OCI-LY1 (cell line): ENCODE measurements at regions not wholly inside any gene's neighbourhood (a gene's known extent, or its start where the extent isn't known, plus 50 kb on each side); places are given as distances from the start of the nearest gene placed in this dataset.

Source experiments
- H2AFZ ChIP-seq: fragments of 200-600 bp; sonication (generic), shearing (Covaris generic); 2 replicates; pipeline ENCODE4 v1.6.0; 2014; ENCODE audit warnings: antibody characterized with exemption, mild to moderate bottlenecking, low read length
- H3F3A ChIP-seq: fragments of 200-600 bp; sonication (generic), shearing (Covaris generic); 2 replicates; pipeline ENCODE4 v1.6.0; 2014; ENCODE audit warnings: mild to moderate bottlenecking, antibody characterized with exemption, low read length, moderate library complexity; ENCODE audit not compliant: insufficient read depth
- H3K27ac ChIP-seq: fragments of 200-600 bp; sonication (generic); 2 replicates; pipeline ENCODE4 v1.5.1; 2014; ENCODE audit warnings: low read length, mixed run types, mild to moderate bottlenecking, low read depth; ENCODE audit not compliant: poor library complexity, severe bottlenecking
- H3K27me3 ChIP-seq: fragments of 200-600 bp; sonication (generic); 2 replicates; pipeline ENCODE4 v1.6.0; 2014; ENCODE audit warnings: antibody characterized with exemption, mild to moderate bottlenecking, low read length, moderate library complexity; ENCODE audit not compliant: insufficient read depth
- H3K36me3 ChIP-seq: fragments of 200-600 bp; sonication (generic); 2 replicates; pipeline ENCODE4 v1.6.1; 2014; ENCODE audit warnings: mild to moderate bottlenecking, antibody characterized with exemption, low read length, moderate library complexity, mixed read lengths; ENCODE audit not compliant: insufficient read depth
- H3K4me1 ChIP-seq: fragments of 200-600 bp; sonication (generic); 2 replicates; pipeline ENCODE4 v1.5.1; 2014; ENCODE audit warnings: mild to moderate bottlenecking, low read length, moderate library complexity; ENCODE audit not compliant: insufficient read depth, severe bottlenecking
- H3K4me2 ChIP-seq: fragments of 200-600 bp; sonication (generic), shearing (Covaris generic); 2 replicates; pipeline ENCODE4 v1.6.1; 2014; ENCODE audit warnings: low read length
- H3K4me3 ChIP-seq: fragments of 200-600 bp; sonication (generic); 2 replicates; pipeline ENCODE4 v1.5.1; 2014; ENCODE audit warnings: low read length, low read depth, mild to moderate bottlenecking, mixed read lengths; ENCODE audit not compliant: poor library complexity, severe bottlenecking
- H3K79me2 ChIP-seq: fragments of 200-600 bp; shearing (Covaris generic); 2 replicates; pipeline ENCODE4 v1.6.1; 2016; ENCODE audit warnings: mixed run types, low read length, mixed read lengths; ENCODE audit not compliant: insufficient read depth
- H3K9ac ChIP-seq: fragments of 200-600 bp; sonication (generic), shearing (Covaris generic); 2 replicates; pipeline ENCODE4 v1.6.1; 2014; ENCODE audit warnings: mild to moderate bottlenecking, low read length, mixed read lengths
- H3K9me2 ChIP-seq: fragments of 200-600 bp; sonication (generic), shearing (Covaris generic); 2 replicates; pipeline ENCODE4 v1.6.1; 2014; ENCODE audit warnings: low read depth, mild to moderate bottlenecking, low read length, mixed read lengths
- H3K9me3 ChIP-seq: fragments of 200-600 bp; shearing (Covaris generic); 2 replicates; pipeline ENCODE4 v1.6.1; 2014; ENCODE audit warnings: low read length, mixed read lengths
- H4K20me1 ChIP-seq: fragments of 200-600 bp; sonication (generic), shearing (Covaris generic); 2 replicates; pipeline ENCODE4 v1.6.0; 2016; ENCODE audit warnings: mild to moderate bottlenecking, low read length; ENCODE audit not compliant: insufficient read depth
- CTCF ChIP-seq: fragments of 200-600 bp; sonication (generic), shearing (Covaris generic); IDR thresholded peaks from 2 replicates; pipeline ENCODE4 v1.5.1; 2017; ENCODE audit warnings: mild to moderate bottlenecking, antibody characterized with exemption, low read length, moderate library complexity, mixed read lengths
- EZH2 ChIP-seq: fragments of 200-600 bp; sonication (generic), shearing (Covaris generic); IDR thresholded peaks from 2 replicates; pipeline ENCODE4 v1.8.0; 2017; ENCODE audit warnings: borderline replicate concordance, mixed run types, mild to moderate bottlenecking, antibody characterized with exemption, low read length, moderate library complexity, mixed read lengths

GRCh38 chr6:66655420-66655819 lies 948.4 kb upstream of the EYS start:
- Histone ChIP-seq H3K27me3 (no peaks in the 10 kb centered on the region), H3K27ac (no peak overlapping the region), H2AFZ (no peak overlapping the region), H3K9me2 (no peaks in the 10 kb centered on the region), H3K9ac (no peak overlapping the region), H3K4me1 (no peaks in the 10 kb centered on the region), H3K36me3 (no peaks in the 10 kb centered on the region), H4K20me1 (no peaks in the 10 kb centered on the region), H3K79me2 (no peaks in the 10 kb centered on the region), H3K4me3 (no peak overlapping the region), H3F3A (no peaks in the 10 kb centered on the region), H3K9me3 (no peaks in the 10 kb centered on the region), H3K4me2 (no peak overlapping the region)
- TF ChIP-seq CTCF (no peak), EZH2 (no peak)

GRCh38 chr6:66638518-66638917 lies 931.5 kb upstream of the EYS start:
- Histone ChIP-seq H2AFZ (no peak overlapping the region), H3K4me1 (no peaks in the 10 kb centered on the region), H3K4me3 (no peak overlapping the region), H3K9me2 (no peaks in the 10 kb centered on the region), H3F3A (no peaks in the 10 kb centered on the region), H3K27me3 (no peaks in the 10 kb centered on the region), H3K9ac (no peak overlapping the region), H3K4me2 (no peak overlapping the region), H3K79me2 (no peaks in the 10 kb centered on the region), H3K36me3 (no peaks in the 10 kb centered on the region), H4K20me1 (no peaks in the 10 kb centered on the region), H3K9me3 (no peaks in the 10 kb centered on the region), H3K27ac (no peak overlapping the region)
- no peak for TF ChIP-seq CTCF
- no peak for TF ChIP-seq EZH2

GRCh38 chr6:66638099-66638498 lies 931.1 kb upstream of the EYS start:
- no peak overlapping the region for H3K9ac ChIP-seq
- no peaks in the 10 kb centered on the region for H3K27me3 ChIP-seq
- no peak overlapping the region for H3K27ac ChIP-seq
- no peaks in the 10 kb centered on the region for H4K20me1 ChIP-seq
- no peaks in the 10 kb centered on the region for H3K9me2 ChIP-seq
- H3K79me2 ChIP-seq = no peaks in the 10 kb centered on the region
- no peaks in the 10 kb centered on the region for H3K4me1 ChIP-seq
- TF ChIP-seq CTCF (no peak), EZH2 (no peak)
- H3K4me2 ChIP-seq = no peak overlapping the region
- no peaks in the 10 kb centered on the region for H3F3A ChIP-seq
- H3K36me3 ChIP-seq = no peaks in the 10 kb centered on the region
- H3K9me3 ChIP-seq = no peaks in the 10 kb centered on the region
- H2AFZ ChIP-seq = no peak overlapping the region
- H3K4me3 ChIP-seq = no peak overlapping the region
